ENCODE measurements at regions not wholly inside any gene's neighbourhood (a gene's known extent, or its start where the extent isn't known, plus 50 kb on each side); places are given as distances from the start of the nearest gene placed in this dataset.

DNA sequence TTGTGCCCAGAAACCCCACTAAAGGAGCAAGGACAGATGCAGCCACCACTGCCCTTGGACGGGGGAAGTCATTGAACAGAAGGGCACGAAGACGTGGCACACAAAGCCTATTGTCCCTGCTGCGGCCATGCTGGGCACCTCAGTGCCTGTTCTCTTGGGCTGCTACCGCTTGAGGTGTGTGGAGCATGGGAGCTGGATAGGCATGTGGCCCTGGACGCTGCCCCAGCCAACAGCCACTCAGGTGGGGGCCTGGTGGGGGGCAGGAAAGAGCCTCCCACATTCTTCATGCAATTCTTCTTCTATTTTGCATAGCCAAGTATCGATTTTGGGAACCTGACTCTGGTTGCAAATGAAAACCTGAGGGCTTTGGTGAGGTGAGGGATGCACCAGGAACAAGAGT, 337.2 kb downstream of the RPS6KC1 start:
- peaks cover 0 to 3% of the 10 kb centered on the region in 2 donors for H3K9me3 ChIP-seq (ENCODE audit: control insufficient read depth in 1 of 2, low read length in 2 of 2)
- H3K36me3 ChIP-seq (ENCODE audit: control insufficient read depth in 1 of 2, insufficient read depth in 2 of 2, low read length in 2 of 2): no peaks in the 10 kb centered on the region
- no peaks in the 10 kb centered on the region for H3K4me1 ChIP-seq (ENCODE audit: control insufficient read depth in 1 of 2, insufficient read depth in 2 of 2, low read length in 2 of 2)
- no peak overlapping the region for H3K27ac ChIP-seq (ENCODE audit: low read depth, low read length)
- H3K9ac ChIP-seq (ENCODE audit: low read depth in 1 of 2, low read length in 2 of 2): no peak overlapping the region
- H3K4me3 ChIP-seq (ENCODE audit: low read depth in 1 of 2, low read length in 2 of 2): no peak overlapping the region
- H3K27me3 ChIP-seq (ENCODE audit: control insufficient read depth in 1 of 2, insufficient read depth in 2 of 2, low read length in 2 of 2): no peaks in the 10 kb centered on the region

DNA sequence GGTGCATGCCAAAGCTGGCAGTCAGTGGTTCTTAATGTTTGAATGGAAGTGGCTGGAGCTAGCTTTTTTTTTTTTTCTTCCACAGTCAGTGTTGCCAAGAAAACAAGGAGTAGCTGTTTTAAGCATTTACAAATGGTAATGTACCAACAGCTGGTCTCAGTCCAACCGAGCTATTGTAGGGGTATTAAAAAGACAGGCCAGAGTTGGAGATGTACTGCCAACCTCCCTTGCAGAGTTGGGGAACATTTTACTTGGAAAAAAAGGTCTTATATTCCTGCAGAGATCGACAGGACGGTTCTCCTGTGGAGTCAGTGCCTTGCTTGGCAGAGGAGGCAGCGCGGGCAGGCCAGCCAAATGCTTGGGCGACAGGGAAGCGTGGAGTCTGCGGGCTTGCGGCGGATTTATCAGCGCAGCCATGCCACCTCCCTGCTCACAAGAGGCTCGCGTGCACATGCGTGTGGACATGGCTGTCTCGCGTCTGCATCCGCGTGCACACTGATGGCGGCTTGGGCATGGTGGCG, 338.1 kb downstream of the RPS6KC1 start:
- H3K4me3 ChIP-seq (ENCODE audit: low read depth in 1 of 2, low read length in 2 of 2): no peak overlapping the region
- no peak overlapping the region for H3K27ac ChIP-seq (ENCODE audit: low read depth, low read length)
- no peaks in the 10 kb centered on the region for H3K9me3 ChIP-seq (ENCODE audit: control insufficient read depth in 1 of 2, low read length in 2 of 2)

DNA sequence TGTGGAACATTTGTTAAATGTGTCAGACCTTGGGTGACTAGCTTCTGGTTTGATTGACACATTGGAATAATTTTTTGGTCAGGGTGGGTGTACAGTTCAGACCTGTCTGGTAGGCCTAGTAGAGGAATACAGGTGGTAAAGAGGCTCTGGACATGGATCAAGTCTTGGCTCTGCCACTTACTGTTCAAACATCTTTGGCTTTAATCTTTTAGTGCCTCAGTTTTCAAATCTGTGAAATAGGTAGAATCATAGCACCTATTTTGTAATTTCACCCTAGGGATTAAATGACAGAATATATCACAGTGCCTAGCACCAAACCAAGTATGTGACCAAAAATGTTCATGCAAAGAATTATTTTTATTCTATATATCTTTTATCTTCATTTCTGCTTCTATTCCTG, 340.4 kb downstream of the RPS6KC1 start:
- Histone ChIP-seq H3K36me3 (ENCODE audit: control insufficient read depth in 1 of 2, insufficient read depth in 2 of 2, low read length in 2 of 2) (no peaks in the 10 kb centered on the region), H3K27me3 (ENCODE audit: control insufficient read depth in 1 of 2, insufficient read depth in 2 of 2, low read length in 2 of 2) (no peaks in the 10 kb centered on the region), H3K9me3 (ENCODE audit: control insufficient read depth in 1 of 2, low read length in 2 of 2) (no peaks in the 10 kb centered on the region), H3K9ac (ENCODE audit: low read depth in 1 of 2, low read length in 2 of 2) (no peak overlapping the region), H3K4me1 (ENCODE audit: control insufficient read depth in 1 of 2, insufficient read depth in 2 of 2, low read length in 2 of 2) (no peaks in the 10 kb centered on the region), H3K4me3 (ENCODE audit: low read depth in 1 of 2, low read length in 2 of 2) (no peak overlapping the region), H3K27ac (ENCODE audit: low read depth, low read length) (no peak overlapping the region)

More for the DNA sequence above, 338.1 kb downstream of the RPS6KC1 start:
- H3K9ac ChIP-seq (ENCODE audit: low read depth in 1 of 2, low read length in 2 of 2): no peak overlapping the region
- H3K27me3 ChIP-seq (ENCODE audit: control insufficient read depth in 1 of 2, insufficient read depth in 2 of 2, low read length in 2 of 2): no peaks in the 10 kb centered on the region
- no peaks in the 10 kb centered on the region for H3K4me1 ChIP-seq (ENCODE audit: control insufficient read depth in 1 of 2, insufficient read depth in 2 of 2, low read length in 2 of 2)
- no peaks in the 10 kb centered on the region for H3K36me3 ChIP-seq (ENCODE audit: control insufficient read depth in 1 of 2, insufficient read depth in 2 of 2, low read length in 2 of 2)

DNA sequence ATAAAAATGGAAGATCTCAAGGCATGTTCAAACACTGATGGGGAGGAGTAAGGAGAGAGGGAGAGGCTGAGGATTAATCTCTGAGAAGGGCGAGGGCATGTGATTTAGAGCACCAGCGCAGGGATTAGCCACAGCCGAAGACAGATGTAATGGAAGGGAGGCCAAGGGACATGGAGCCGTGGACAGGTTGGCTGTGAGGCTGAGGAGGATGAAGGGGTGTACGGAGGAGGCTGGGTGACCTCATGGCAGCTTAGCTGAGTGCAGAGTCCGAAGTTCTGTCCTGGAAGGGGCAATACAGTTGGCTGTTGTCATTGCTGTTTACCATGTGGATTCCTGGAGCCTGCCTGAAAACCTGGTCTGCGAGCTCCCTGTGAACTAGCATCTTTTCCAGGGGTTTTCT, 342.8 kb downstream of the RPS6KC1 start:
- H3K4me1 ChIP-seq (ENCODE audit: control insufficient read depth in 1 of 2, insufficient read depth in 2 of 2, low read length in 2 of 2): no peaks in the 10 kb centered on the region
- H3K27ac ChIP-seq (ENCODE audit: low read depth, low read length): no peak overlapping the region
- no peak overlapping the region for H3K4me3 ChIP-seq (ENCODE audit: low read depth in 1 of 2, low read length in 2 of 2)
- H3K36me3 ChIP-seq (ENCODE audit: control insufficient read depth in 1 of 2, insufficient read depth in 2 of 2, low read length in 2 of 2): no peaks in the 10 kb centered on the region
- H3K9me3 ChIP-seq (ENCODE audit: control insufficient read depth in 1 of 2, low read length in 2 of 2): no peaks in the 10 kb centered on the region
- no peak overlapping the region for H3K9ac ChIP-seq (ENCODE audit: low read depth in 1 of 2, low read length in 2 of 2)
- no peaks in the 10 kb centered on the region for H3K27me3 ChIP-seq (ENCODE audit: control insufficient read depth in 1 of 2, insufficient read depth in 2 of 2, low read length in 2 of 2)

DNA sequence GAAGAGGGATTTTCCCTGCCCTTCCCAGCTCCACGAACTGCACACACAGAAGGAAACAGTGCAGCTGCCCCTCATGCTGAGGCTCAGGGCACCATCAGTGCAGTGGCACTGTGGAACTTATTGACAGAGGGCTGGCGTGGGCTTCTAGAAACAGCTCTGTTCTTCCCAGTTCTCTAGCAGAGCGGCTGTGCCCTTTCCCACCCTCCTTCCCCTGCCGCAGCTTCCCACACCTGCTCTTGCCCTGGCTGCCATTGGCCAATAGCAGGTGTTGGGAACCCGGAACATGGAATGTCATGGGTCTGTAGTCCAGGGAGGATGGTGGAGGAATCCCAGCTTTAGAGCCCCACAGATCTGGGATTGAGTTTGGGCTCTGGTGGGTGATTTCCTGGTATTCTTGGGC, 343.8 kb downstream of the RPS6KC1 start:
- H3K4me3 ChIP-seq (ENCODE audit: low read depth in 1 of 2, low read length in 2 of 2): no peak overlapping the region
- H3K9me3 ChIP-seq (ENCODE audit: control insufficient read depth in 1 of 2, low read length in 2 of 2): no peaks in the 10 kb centered on the region
- H3K9ac ChIP-seq (ENCODE audit: low read depth in 1 of 2, low read length in 2 of 2): no peak overlapping the region
- no peaks in the 10 kb centered on the region for H3K36me3 ChIP-seq (ENCODE audit: control insufficient read depth in 1 of 2, insufficient read depth in 2 of 2, low read length in 2 of 2)
- H3K27me3 ChIP-seq (ENCODE audit: control insufficient read depth in 1 of 2, insufficient read depth in 2 of 2, low read length in 2 of 2): no peaks in the 10 kb centered on the region
- no peaks in the 10 kb centered on the region for H3K4me1 ChIP-seq (ENCODE audit: control insufficient read depth in 1 of 2, insufficient read depth in 2 of 2, low read length in 2 of 2)
- H3K27ac ChIP-seq (ENCODE audit: low read depth, low read length): no peak overlapping the region

DNA sequence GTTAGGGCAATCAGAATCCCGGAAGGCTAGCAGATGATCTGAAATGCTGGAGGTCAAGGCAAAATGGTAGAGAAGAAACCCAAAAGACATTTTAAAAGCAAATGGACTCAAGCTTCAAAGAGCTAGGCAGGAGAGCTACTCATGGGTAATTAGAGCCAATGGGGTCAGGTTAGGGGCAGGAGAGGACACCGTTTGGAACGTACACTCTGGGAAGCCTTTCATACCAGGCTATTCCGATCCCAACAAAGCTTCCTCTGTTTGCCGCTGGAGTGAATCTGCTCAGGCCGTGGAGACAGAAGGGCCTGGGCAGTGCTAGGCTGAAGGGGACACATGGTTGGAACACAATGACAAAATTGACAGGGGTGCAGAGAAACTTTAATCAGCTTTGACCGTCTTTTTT, 346.6 kb downstream of the RPS6KC1 start:
- no peaks in the 10 kb centered on the region for H3K4me1 ChIP-seq (ENCODE audit: control insufficient read depth in 1 of 2, insufficient read depth in 2 of 2, low read length in 2 of 2)
- H3K27me3 ChIP-seq (ENCODE audit: control insufficient read depth in 1 of 2, insufficient read depth in 2 of 2, low read length in 2 of 2): no peaks in the 10 kb centered on the region
- H3K36me3 ChIP-seq (ENCODE audit: control insufficient read depth in 1 of 2, insufficient read depth in 2 of 2, low read length in 2 of 2): no peaks in the 10 kb centered on the region
- H3K4me3 ChIP-seq (ENCODE audit: low read depth in 1 of 2, low read length in 2 of 2): no peak overlapping the region
- no peaks in the 10 kb centered on the region for H3K9me3 ChIP-seq (ENCODE audit: control insufficient read depth in 1 of 2, low read length in 2 of 2)
- no peak overlapping the region for H3K9ac ChIP-seq (ENCODE audit: low read depth in 1 of 2, low read length in 2 of 2)
- H3K27ac ChIP-seq (ENCODE audit: low read depth, low read length): no peak overlapping the region

DNA sequence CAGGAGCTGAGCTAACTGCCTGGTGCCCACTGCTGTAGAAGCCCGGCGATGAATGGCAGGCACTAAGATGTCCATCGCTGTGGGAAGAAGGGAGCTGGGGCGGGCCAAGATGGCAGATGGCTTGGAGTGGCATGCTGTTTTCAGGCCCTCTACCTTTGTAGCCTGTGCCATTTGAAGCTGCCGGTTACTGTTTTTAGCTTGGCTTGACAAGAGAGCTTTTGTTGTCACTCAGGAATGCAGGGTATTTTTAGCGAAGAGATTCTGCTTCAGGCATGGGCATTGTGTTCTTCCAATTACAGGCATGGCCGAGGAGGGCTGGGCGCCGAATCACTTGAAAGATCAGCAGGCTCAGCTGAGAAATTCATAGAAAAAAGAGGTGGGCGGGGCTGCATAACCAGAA, 348.7 kb downstream of the RPS6KC1 start:
- H3K4me3 ChIP-seq (ENCODE audit: low read depth in 1 of 2, low read length in 2 of 2): no peak overlapping the region
- no peak overlapping the region for H3K9ac ChIP-seq (ENCODE audit: low read depth in 1 of 2, low read length in 2 of 2)
- no peaks in the 10 kb centered on the region for H3K27me3 ChIP-seq (ENCODE audit: control insufficient read depth in 1 of 2, insufficient read depth in 2 of 2, low read length in 2 of 2)
- H3K27ac ChIP-seq (ENCODE audit: low read depth, low read length): no peak overlapping the region
- no peaks in the 10 kb centered on the region for H3K36me3 ChIP-seq (ENCODE audit: control insufficient read depth in 1 of 2, insufficient read depth in 2 of 2, low read length in 2 of 2)
- no peaks in the 10 kb centered on the region for H3K4me1 ChIP-seq (ENCODE audit: control insufficient read depth in 1 of 2, insufficient read depth in 2 of 2, low read length in 2 of 2)
- H3K9me3 ChIP-seq (ENCODE audit: control insufficient read depth in 1 of 2, low read length in 2 of 2): no peaks in the 10 kb centered on the region

DNA sequence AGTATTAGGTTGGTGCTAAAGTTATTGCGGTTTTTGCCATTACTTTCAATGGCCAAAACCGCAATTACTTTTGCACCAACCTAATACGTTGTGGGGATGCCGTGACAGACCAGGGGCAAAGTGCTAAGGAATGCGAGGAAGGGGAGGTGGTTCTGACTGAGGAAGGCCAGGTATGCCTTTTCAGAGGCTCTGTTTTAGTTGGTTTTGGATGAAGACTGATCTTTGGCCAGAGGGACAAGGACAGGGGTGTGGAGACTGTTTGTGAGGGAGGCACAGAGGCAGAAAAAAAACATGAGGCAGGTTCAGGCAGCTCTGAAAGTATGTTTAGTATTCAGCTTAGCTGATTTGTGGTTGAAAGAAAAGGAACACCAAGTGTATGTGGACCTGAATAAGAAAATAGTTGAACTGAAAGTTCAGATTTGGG, 358.2 kb downstream of the RPS6KC1 start:
- Histone ChIP-seq H3K4me1 (ENCODE audit: control insufficient read depth in 1 of 2, insufficient read depth in 2 of 2, low read length in 2 of 2) (no peaks in the 10 kb centered on the region), H3K27me3 (ENCODE audit: control insufficient read depth in 1 of 2, insufficient read depth in 2 of 2, low read length in 2 of 2) (no peaks in the 10 kb centered on the region), H3K36me3 (ENCODE audit: control insufficient read depth in 1 of 2, insufficient read depth in 2 of 2, low read length in 2 of 2) (no peaks in the 10 kb centered on the region), H3K9me3 (ENCODE audit: control insufficient read depth in 1 of 2, low read length in 2 of 2) (no peaks in the 10 kb centered on the region), H3K9ac (ENCODE audit: low read depth in 1 of 2, low read length in 2 of 2) (no peak overlapping the region), H3K27ac (ENCODE audit: low read depth, low read length) (no peak overlapping the region), H3K4me3 (ENCODE audit: low read depth in 1 of 2, low read length in 2 of 2) (no peak overlapping the region)

DNA sequence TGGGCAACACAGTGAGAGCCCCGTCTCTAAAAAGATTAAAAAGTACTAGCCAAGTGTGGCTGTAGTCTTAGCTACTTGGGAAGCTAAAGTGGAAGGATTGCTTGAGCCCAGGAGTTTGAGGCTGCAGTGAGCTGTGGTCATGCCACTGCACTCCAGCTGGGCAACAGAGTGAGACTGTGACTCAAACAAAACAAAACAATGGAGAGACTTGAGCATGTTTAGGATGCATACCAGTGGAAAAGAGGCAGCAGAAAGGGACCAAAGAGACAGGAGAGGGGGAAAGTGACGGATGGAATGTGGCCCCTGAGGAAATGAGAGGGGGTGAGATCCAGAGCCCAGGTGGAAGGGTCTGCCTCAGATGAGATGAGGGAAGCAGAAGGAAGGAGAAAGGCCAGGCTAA, 358.9 kb downstream of the RPS6KC1 start:
- Histone ChIP-seq H3K4me3 (ENCODE audit: low read depth in 1 of 2, low read length in 2 of 2) (no peak overlapping the region), H3K9me3 (ENCODE audit: control insufficient read depth in 1 of 2, low read length in 2 of 2) (no peaks in the 10 kb centered on the region), H3K27ac (ENCODE audit: low read depth, low read length) (no peak overlapping the region), H3K36me3 (ENCODE audit: control insufficient read depth in 1 of 2, insufficient read depth in 2 of 2, low read length in 2 of 2) (no peaks in the 10 kb centered on the region), H3K9ac (ENCODE audit: low read depth in 1 of 2, low read length in 2 of 2) (no peak overlapping the region), H3K27me3 (ENCODE audit: control insufficient read depth in 1 of 2, insufficient read depth in 2 of 2, low read length in 2 of 2) (no peaks in the 10 kb centered on the region), H3K4me1 (ENCODE audit: control insufficient read depth in 1 of 2, insufficient read depth in 2 of 2, low read length in 2 of 2) (no peaks in the 10 kb centered on the region)

DNA sequence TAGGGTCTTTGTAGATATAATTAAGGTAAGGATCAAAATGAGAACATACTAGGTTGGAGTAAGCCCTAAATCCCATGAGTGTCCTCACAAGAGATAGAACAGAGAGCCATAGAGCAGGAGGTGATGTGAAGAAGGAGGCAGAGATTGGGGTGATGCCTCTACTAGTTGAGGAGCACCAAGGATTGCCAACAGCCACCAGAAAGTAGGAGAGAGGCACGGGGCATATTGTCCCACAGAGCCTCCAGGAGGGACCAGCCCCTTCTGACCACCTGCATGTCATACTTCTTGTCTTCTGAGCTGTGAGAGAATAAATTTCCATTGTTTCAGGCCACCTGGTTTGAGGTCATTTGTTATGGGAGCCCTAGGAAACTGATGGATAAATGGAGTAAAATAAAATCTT, 363.3 kb downstream of the RPS6KC1 start:
- no peaks in the 10 kb centered on the region for H3K9me3 ChIP-seq (ENCODE audit: control insufficient read depth in 1 of 2, low read length in 2 of 2)
- no peaks in the 10 kb centered on the region for H3K4me1 ChIP-seq (ENCODE audit: control insufficient read depth in 1 of 2, insufficient read depth in 2 of 2, low read length in 2 of 2)
- H3K36me3 ChIP-seq (ENCODE audit: control insufficient read depth in 1 of 2, insufficient read depth in 2 of 2, low read length in 2 of 2): no peaks in the 10 kb centered on the region
- H3K4me3 ChIP-seq (ENCODE audit: low read depth in 1 of 2, low read length in 2 of 2): no peak overlapping the region
- no peak overlapping the region for H3K9ac ChIP-seq (ENCODE audit: low read depth in 1 of 2, low read length in 2 of 2)
- H3K27me3 ChIP-seq (ENCODE audit: control insufficient read depth in 1 of 2, insufficient read depth in 2 of 2, low read length in 2 of 2): no peaks in the 10 kb centered on the region
- no peak overlapping the region for H3K27ac ChIP-seq (ENCODE audit: low read depth, low read length)

DNA sequence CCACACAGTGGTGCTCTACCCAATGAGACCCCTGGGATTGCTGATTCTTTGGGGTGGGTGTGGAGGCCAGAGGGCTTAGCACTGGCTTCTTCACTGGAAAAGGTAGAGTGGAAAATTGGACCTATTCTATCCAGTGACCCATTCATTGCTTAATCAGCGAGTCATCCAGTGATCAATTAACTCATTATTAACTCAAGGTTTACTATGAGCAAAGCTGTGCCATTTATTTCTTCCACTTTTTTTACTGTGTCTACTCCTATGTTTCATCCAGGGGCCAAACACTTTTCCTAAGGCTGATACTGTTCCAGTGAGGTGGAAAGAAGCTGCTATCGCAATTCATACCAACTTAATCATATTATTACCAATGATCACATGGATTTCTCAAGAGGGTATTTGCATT, 363.9 kb downstream of the RPS6KC1 start:
- no peak overlapping the region for H3K9ac ChIP-seq (ENCODE audit: low read depth in 1 of 2, low read length in 2 of 2)
- no peaks in the 10 kb centered on the region for H3K36me3 ChIP-seq (ENCODE audit: control insufficient read depth in 1 of 2, insufficient read depth in 2 of 2, low read length in 2 of 2)
- no peaks in the 10 kb centered on the region for H3K27me3 ChIP-seq (ENCODE audit: control insufficient read depth in 1 of 2, insufficient read depth in 2 of 2, low read length in 2 of 2)
- H3K27ac ChIP-seq (ENCODE audit: low read depth, low read length): no peak overlapping the region
- H3K9me3 ChIP-seq (ENCODE audit: control insufficient read depth in 1 of 2, low read length in 2 of 2): no peaks in the 10 kb centered on the region
- H3K4me3 ChIP-seq (ENCODE audit: low read depth in 1 of 2, low read length in 2 of 2): no peak overlapping the region
- H3K4me1 ChIP-seq (ENCODE audit: control insufficient read depth in 1 of 2, insufficient read depth in 2 of 2, low read length in 2 of 2): no peaks in the 10 kb centered on the region

Data from duodenal mucosa (tissue), 2 donors.